ENCODE measurements at regions not wholly inside any gene's neighbourhood (a gene's known extent, or its start where the extent isn't known, plus 50 kb on each side); places are given as distances from the start of the nearest gene placed in this dataset.

GRCh38 chr2:183656121-183656520 lies 531.9 kb downstream of the NUP35 start:
- TF ChIP-seq, protein P1, sequence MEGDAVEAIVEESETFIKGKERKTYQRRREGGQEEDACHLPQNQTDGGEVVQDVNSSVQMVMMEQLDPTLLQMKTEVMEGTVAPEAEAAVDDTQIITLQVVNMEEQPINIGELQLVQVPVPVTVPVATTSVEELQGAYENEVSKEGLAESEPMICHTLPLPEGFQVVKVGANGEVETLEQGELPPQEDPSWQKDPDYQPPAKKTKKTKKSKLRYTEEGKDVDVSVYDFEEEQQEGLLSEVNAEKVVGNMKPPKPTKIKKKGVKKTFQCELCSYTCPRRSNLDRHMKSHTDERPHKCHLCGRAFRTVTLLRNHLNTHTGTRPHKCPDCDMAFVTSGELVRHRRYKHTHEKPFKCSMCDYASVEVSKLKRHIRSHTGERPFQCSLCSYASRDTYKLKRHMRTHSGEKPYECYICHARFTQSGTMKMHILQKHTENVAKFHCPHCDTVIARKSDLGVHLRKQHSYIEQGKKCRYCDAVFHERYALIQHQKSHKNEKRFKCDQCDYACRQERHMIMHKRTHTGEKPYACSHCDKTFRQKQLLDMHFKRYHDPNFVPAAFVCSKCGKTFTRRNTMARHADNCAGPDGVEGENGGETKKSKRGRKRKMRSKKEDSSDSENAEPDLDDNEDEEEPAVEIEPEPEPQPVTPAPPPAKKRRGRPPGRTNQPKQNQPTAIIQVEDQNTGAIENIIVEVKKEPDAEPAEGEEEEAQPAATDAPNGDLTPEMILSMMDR (IDR thresholded peaks at IDR 0.05), result no peak
- no peak for TF ChIP-seq POLR2A (IDR thresholded peaks at IDR 0.05)
- TF ChIP-seq EP300 (IDR thresholded peaks at IDR 0.05), result no peak
- no peak for TF ChIP-seq POLR2AphosphoS5 (IDR thresholded peaks at IDR 0.05)
